ENCODE measurements at regions not wholly inside any gene's neighbourhood (a gene's known extent, or its start where the extent isn't known, plus 50 kb on each side); places are given as distances from the start of the nearest gene placed in this dataset.

DNA sequence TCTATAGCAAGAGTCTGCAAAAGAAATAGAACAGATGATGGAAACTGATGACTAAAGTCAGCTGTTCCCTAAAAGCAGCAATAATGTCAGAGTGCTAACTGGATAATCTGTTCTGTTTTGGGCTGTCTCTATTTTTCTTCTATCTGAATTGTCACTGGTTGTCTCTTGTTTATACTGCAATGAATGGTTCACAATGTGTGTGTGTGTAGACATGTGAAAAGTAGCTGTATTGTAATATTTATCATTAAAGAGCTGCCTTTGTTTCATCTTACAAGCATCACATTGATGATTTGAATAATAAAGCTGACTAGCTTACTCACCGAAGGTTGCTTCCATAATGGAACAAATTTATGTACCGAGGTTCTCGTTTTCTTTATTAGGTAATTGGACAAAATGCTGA, 456.0 kb upstream of the ZEB2 start:
- TF ChIP-seq, protein P1, sequence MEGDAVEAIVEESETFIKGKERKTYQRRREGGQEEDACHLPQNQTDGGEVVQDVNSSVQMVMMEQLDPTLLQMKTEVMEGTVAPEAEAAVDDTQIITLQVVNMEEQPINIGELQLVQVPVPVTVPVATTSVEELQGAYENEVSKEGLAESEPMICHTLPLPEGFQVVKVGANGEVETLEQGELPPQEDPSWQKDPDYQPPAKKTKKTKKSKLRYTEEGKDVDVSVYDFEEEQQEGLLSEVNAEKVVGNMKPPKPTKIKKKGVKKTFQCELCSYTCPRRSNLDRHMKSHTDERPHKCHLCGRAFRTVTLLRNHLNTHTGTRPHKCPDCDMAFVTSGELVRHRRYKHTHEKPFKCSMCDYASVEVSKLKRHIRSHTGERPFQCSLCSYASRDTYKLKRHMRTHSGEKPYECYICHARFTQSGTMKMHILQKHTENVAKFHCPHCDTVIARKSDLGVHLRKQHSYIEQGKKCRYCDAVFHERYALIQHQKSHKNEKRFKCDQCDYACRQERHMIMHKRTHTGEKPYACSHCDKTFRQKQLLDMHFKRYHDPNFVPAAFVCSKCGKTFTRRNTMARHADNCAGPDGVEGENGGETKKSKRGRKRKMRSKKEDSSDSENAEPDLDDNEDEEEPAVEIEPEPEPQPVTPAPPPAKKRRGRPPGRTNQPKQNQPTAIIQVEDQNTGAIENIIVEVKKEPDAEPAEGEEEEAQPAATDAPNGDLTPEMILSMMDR (conservative IDR thresholded peaks at IDR 0.05): no peak
- no peak for TF ChIP-seq EZH2 (IDR thresholded peaks at IDR 0.05; ENCODE audit: low read depth)
